Activated naive CD4-positive, alpha-beta T cell treated with anti-CD3 and anti-CD28 coated beads, Interleukin-2, amount 10 ng/mL, durations not matched to agents 7 days and 5 days (primary cell): ENCODE measurements at regions not wholly inside any gene's neighbourhood (a gene's known extent, or its start where the extent isn't known, plus 50 kb on each side); places are given as distances from the start of the nearest gene placed in this dataset.

Source experiments
- CTCF ChIA-PET: fragments of 350-600 bp; sonication (Branson Sonifier 250); formaldehyde crosslinking; loops from one replicate; lab custom pipeline; 2021; ENCODE audit warnings: antibody characterized with exemption; lab: Charles Lee
- DNase-seq: peaks from one replicate; pipeline ENCODE4 v3.0.0-alpha.2; 2020
- H3K27ac Mint-ChIP-seq: one replicate; pipeline ENCODE4 v1.8.0; 2021; ENCODE audit warnings: mild to moderate bottlenecking, moderate library complexity, mixed read lengths
- H3K27me3 Mint-ChIP-seq: one replicate; pipeline ENCODE4 v1.8.0; 2021; ENCODE audit warnings: mild to moderate bottlenecking, mixed read lengths
- H3K36me3 Mint-ChIP-seq: one replicate; pipeline ENCODE4 v1.8.0; 2021; ENCODE audit warnings: mixed read lengths
- H3K4me1 Mint-ChIP-seq: one replicate; pipeline ENCODE4 v1.8.0; 2021; ENCODE audit warnings: mixed read lengths
- H3K4me3 Mint-ChIP-seq: one replicate; pipeline ENCODE4 v1.8.0; 2021; ENCODE audit warnings: mild to moderate bottlenecking, moderate library complexity, mixed read lengths
- H3K9me3 Mint-ChIP-seq: one replicate; pipeline ENCODE4 v1.8.0; 2021; ENCODE audit warnings: mixed read lengths

DNA sequence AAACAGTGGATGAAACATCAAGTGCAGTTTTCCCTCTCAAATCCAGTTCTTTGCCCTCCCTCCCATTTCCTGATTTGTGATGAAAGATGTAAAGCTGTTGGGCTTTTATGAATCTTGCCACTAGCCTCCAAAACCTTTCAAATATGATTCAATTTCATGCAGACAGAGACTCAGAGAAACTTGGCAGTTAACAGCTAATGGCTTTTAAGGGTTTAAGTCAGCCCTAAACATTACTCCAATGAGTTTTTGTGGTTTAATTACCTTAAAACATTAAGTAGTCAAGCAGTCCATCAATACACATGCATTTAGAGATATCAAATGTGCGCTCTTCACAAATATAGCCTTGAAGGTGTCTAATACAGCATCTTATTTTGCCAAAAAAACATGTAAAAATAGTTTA is 1594.0 kb upstream of the GOT2 start:
- H3K4me3 Mint-ChIP-seq = no peak overlapping the region
- CTCF ChIA-PET = no interaction called here
- no peaks in the 10 kb centered on the region for H3K4me1 Mint-ChIP-seq
- H3K9me3 Mint-ChIP-seq = peaks cover 12% of the 10 kb centered on the region
- DNase-seq = no peak
- H3K36me3 Mint-ChIP-seq = no peaks in the 10 kb centered on the region
- no peak overlapping the region for H3K27ac Mint-ChIP-seq
- H3K27me3 Mint-ChIP-seq = no peaks in the 10 kb centered on the region

DNA sequence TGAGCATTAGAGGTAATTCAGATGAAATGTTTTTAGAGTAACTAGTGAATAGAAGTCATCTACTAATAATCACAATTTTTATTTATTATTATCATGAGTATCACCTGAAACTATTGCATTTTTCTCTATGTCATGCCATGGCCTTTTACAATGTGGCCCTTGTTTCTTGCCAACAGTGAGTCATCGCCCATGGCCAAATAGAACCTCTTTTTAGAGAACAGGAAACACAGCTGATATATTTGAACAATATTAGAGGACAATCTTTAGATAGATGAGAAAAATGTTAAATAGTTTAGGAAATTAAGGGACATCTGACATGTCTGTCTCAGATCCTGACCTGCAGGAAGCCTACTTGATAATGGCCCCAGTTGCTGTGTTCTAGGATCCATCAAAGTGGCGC is 1584.4 kb upstream of the GOT2 start:
- peaks cover 2% of the 10 kb centered on the region for H3K9me3 Mint-ChIP-seq
- H3K27me3 Mint-ChIP-seq = no peaks in the 10 kb centered on the region
- CTCF ChIA-PET = no interaction called here

DNA sequence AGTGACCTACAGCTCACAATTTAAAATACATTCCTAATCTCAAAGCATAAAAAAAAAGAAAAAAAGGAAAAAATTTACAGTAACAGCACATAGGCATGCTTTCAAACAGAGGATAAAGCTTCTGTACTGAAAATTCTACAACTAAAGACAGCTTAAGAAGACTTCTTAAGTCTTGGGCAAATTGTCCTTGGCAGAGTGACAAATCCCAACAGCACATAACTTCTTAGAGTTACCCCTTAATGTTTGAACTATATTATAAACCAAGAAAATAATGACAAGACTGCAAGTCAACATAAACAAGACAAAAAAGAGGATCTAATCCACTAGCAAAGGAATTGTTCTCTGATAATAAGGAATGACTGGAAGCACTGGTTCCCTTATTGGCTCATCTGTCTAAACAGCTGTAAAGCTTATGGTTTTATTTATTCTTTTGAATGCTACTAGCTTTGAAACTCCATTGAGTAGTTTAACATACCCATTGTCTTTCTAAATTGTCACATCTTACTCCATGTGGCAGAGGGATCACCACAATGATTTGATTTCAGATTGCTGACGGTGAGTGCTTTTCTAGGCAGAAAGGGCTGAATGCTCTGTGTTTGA is 1576.8 kb upstream of the GOT2 start:
- Mint-ChIP-seq H3K27me3 (no peaks in the 10 kb centered on the region), H3K9me3 (no peaks in the 10 kb centered on the region), H3K4me1 (no peaks in the 10 kb centered on the region), H3K27ac (no peak overlapping the region), H3K4me3 (no peak overlapping the region), H3K36me3 (no peaks in the 10 kb centered on the region)
- CTCF ChIA-PET = no interaction called here
- no peak for DNase-seq

More for the DNA sequence above, 1584.4 kb upstream of the GOT2 start:
- Mint-ChIP-seq H3K36me3 (no peaks in the 10 kb centered on the region), H3K4me3 (no peak overlapping the region), H3K4me1 (no peaks in the 10 kb centered on the region), H3K27ac (no peak overlapping the region)
- no peak for DNase-seq

DNA sequence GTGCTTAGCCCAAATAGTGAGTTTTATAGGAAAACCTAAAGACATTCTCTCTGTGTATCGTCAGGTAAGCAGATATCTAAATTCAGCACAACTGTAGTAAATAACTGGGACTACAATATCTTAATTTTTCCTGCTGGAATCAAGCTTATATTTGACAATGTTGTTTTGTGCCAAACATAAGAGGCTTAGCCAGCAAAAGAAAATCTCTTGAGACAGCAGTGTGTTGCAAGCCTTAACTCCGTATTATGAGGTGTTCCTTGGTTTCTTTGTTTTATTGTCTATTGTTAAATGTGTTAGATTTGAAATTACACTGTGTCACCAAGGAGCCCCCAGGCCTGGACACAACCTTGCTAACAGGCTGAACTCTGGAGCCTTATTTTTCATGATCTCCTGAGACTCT is 1570.6 kb upstream of the GOT2 start:
- Mint-ChIP-seq H3K36me3 (no peaks in the 10 kb centered on the region), H3K27ac (no peak overlapping the region), H3K27me3 (no peaks in the 10 kb centered on the region), H3K9me3 (peaks cover 10% of the 10 kb centered on the region), H3K4me1 (no peaks in the 10 kb centered on the region), H3K4me3 (no peak overlapping the region)
- DNase-seq = no peak
- CTCF ChIA-PET = no interaction called here

DNA sequence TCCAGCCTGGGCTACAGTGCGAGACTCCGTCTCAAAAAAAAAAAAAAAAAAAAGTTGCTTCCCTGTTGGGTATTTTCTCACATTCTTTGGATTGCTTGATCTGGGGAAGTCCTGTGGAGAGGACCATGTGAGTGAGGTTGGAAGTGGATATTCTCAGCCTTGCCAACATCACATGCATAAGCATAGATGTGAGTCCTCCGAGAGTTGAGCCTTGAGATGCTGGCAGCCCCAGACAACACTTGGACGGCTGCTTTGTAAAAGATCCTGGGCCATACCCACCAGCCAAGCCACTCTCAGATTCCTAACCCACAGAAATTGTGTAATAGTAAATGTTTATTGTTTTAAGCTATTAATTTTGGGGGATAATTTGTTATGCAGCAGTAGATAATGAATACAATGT is 1570.0 kb upstream of the GOT2 start:
- no peaks in the 10 kb centered on the region for H3K36me3 Mint-ChIP-seq
- H3K9me3 Mint-ChIP-seq = peaks cover 10% of the 10 kb centered on the region
- H3K27me3 Mint-ChIP-seq = no peaks in the 10 kb centered on the region

DNA sequence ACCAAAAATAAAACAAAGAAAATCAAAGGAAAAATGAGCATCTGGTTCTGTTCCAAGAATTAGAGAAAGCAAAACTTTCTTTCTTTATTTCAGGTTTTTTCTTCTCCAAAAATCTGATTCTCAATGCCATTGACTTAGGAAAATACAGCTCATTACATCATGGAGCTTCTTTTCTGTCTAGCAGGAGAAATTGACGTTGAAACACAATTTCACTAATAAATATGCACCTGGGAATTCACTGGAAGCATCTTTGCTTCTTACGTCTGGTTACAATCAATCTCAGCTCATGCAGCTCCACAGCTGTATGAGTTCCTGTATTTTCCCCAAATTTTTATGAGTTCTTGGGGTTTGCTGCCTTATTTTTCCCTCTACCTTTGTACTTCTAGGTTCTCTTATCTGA is 1568.6 kb upstream of the GOT2 start:
- Mint-ChIP-seq H3K4me1 (no peaks in the 10 kb centered on the region), H3K27ac (no peak overlapping the region), H3K27me3 (no peaks in the 10 kb centered on the region), H3K9me3 (peaks cover 10% of the 10 kb centered on the region), H3K36me3 (no peaks in the 10 kb centered on the region), H3K4me3 (no peak overlapping the region)
- CTCF ChIA-PET = no interaction called here
- DNase-seq = no peak

More for the DNA sequence above, 1570.0 kb upstream of the GOT2 start:
- Mint-ChIP-seq H3K4me1 (no peaks in the 10 kb centered on the region), H3K4me3 (no peak overlapping the region), H3K27ac (no peak overlapping the region)
- DNase-seq = no peak
- CTCF ChIA-PET = no interaction called here

DNA sequence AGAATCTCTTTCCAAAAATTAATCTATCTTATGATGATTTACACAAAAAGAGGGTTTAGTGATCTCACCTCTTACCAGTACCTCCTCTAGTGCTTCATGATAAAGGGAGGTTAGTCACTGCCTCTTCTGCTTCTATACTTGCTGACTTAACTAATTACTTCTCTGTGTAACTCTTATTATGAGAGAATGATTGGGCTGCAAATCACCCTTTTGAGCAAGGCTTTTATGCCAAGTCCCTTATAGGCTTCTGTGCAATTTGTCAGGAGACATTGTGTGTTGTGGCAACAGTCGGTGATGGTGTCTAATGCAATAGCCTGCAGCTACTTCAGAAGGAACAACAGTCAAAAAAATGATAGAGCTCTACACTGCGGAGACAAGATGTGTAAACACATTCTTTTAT is 1568.1 kb upstream of the GOT2 start:
- DNase-seq = no peak
- Mint-ChIP-seq H3K27me3 (no peaks in the 10 kb centered on the region), H3K9me3 (peaks cover 14% of the 10 kb centered on the region), H3K36me3 (no peaks in the 10 kb centered on the region), H3K4me3 (no peak overlapping the region), H3K4me1 (no peaks in the 10 kb centered on the region), H3K27ac (no peak overlapping the region)
- CTCF ChIA-PET = no interaction called here

DNA sequence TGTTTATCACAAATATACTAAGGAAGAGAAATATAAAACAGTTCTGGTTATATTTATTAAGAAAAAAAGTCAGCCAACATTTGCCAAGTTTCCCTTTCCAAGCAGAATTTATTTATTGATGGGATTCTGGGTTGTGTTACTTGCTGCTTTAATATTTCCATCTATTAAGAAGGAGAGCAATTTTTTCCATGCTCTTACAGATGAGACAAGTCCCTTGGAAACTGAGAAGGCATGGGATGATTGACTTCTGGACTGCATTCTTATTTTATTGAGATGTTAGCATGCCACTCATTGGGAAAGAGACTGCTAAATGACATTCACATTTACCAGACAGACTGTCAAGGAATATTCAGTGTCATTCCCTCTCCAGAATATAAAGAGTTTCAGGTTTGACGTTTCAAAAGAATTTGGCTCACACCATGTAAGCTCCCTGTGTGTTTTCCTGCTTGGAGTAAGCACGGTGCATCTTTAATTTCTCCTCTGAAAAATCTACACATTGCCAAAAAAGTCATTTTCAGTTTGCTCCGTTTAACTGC is 1565.2 kb upstream of the GOT2 start:
- H3K27ac Mint-ChIP-seq = no peak overlapping the region
- H3K4me1 Mint-ChIP-seq = no peaks in the 10 kb centered on the region
- no peak overlapping the region for H3K4me3 Mint-ChIP-seq
- no peaks in the 10 kb centered on the region for H3K27me3 Mint-ChIP-seq
- DNase-seq = no peak
- CTCF ChIA-PET = no interaction called here
- H3K36me3 Mint-ChIP-seq = no peaks in the 10 kb centered on the region
- H3K9me3 Mint-ChIP-seq = peaks cover 13% of the 10 kb centered on the region

DNA sequence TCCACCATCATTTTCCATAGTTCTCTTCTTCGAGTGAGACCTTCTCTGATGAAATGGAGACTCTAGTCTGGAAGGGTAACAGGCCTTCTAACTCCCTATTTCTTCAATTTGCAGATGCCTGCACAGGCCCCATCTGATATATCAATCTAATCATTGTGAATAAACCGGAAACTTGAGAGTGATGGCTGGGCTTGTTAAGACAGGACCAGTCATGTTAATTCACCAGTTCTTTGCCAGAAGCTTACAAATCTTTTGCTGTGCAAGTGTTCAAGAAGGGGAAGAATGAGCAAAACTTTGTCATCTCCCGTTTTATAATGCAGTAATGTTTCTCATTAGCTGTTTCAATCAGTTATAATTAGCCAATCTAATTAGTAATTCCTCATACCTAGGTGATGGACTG is 1561.3 kb upstream of the GOT2 start:
- no peak for DNase-seq
- no peak overlapping the region for H3K4me3 Mint-ChIP-seq
- H3K9me3 Mint-ChIP-seq = peaks cover 11% of the 10 kb centered on the region
- H3K27me3 Mint-ChIP-seq = no peaks in the 10 kb centered on the region
- H3K4me1 Mint-ChIP-seq = no peaks in the 10 kb centered on the region
- CTCF ChIA-PET = no interaction called here
- H3K36me3 Mint-ChIP-seq = no peaks in the 10 kb centered on the region
- no peak overlapping the region for H3K27ac Mint-ChIP-seq

DNA sequence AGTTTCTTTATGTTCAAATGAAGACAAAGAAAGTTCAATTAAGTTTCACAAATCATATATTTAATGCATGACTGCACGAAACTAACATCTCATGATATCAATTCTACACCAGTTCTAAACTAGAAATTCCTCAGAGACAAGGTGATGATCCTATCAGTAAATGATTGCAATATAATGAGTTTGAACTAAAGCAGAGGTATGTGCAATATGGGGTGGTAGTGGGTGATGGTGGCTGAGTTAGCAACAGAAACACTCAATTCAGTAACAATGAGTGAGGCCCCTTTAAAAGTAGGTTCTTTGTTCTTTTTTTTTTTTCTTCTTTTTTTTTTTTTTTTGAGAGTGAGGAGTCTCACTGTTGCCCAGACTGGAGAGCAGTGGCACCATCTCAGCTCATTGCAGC is 1551.7 kb upstream of the GOT2 start:
- no peak overlapping the region for H3K27ac Mint-ChIP-seq
- no peak overlapping the region for H3K4me3 Mint-ChIP-seq
- no peaks in the 10 kb centered on the region for H3K4me1 Mint-ChIP-seq
- CTCF ChIA-PET = no interaction called here
- H3K36me3 Mint-ChIP-seq = no peaks in the 10 kb centered on the region
- H3K27me3 Mint-ChIP-seq = no peaks in the 10 kb centered on the region
- peaks cover 3% of the 10 kb centered on the region for H3K9me3 Mint-ChIP-seq
- no peak for DNase-seq

DNA sequence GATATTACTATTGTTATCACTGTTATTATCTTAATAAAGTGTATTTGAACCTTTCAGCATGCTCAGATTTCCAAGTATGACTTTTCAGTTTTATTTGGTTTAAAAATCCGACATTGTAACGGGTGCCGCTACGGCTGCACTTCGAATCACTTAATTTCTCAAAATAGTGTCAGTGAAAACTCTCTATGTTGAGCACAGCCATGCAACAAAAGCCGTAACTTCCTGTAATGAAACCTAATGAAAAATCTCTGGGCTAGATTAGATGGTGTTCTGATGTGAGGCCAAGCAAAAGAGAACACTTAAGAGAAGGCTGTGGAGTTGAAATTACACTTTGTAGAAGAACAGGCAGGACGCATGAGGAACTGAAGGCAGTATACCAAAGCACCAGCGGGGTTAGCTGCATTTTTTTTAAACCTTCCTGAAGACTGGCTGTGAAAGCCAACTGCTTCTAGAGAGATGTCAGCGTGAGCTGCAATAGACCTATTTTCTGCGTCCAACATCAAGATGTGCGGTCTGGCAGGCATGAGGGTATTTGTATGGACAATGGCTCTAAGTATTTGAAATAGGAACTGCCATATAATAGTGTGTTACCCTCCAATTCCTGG is 1545.0 kb upstream of the GOT2 start:
- no peak overlapping the region for H3K4me3 Mint-ChIP-seq
- no peaks in the 10 kb centered on the region for H3K27me3 Mint-ChIP-seq
- H3K4me1 Mint-ChIP-seq = no peaks in the 10 kb centered on the region
- CTCF ChIA-PET = interaction anchor here (0.6 kb wide), 1 partner anchor 1767 kb away, joined by 3 read pairs; no protein-coding TSS in a partner anchor
- peaks cover 13% of the 10 kb centered on the region for H3K9me3 Mint-ChIP-seq
- no peaks in the 10 kb centered on the region for H3K36me3 Mint-ChIP-seq
- DNase-seq = no peak
- no peak overlapping the region for H3K27ac Mint-ChIP-seq

DNA sequence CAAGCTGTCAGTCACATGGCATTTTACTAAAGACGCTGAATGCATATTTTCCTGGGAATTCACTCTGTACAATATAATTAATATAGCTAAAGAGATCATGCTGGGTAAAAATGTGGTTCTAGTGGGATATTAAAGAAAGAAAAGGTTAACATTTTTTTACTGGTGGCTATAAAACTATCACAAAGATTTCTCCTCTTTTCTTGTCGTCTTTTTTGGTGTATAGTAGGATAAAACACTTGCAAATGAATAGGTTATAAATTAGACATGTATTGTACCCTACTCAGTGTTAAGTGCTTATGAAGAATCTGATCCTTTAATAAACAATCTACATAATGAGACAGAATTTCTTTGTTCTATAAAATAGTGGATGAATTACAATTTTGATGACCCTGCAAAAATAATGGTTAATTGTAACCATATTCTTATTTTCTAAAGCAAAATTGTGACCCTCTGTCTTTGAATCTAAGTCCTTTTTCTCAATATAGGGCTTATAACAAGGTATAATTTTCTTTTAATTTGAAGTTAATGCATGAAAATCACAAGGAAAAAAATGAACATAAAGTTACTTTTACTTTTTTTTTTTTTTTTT is 1540.4 kb upstream of the GOT2 start:
- CTCF ChIA-PET = no interaction called here
- no peak for DNase-seq
- H3K4me1 Mint-ChIP-seq = no peaks in the 10 kb centered on the region
- H3K36me3 Mint-ChIP-seq = no peaks in the 10 kb centered on the region
- peaks cover 16% of the 10 kb centered on the region for H3K9me3 Mint-ChIP-seq
- H3K27ac Mint-ChIP-seq = no peak overlapping the region
- H3K4me3 Mint-ChIP-seq = no peak overlapping the region
- H3K27me3 Mint-ChIP-seq = no peaks in the 10 kb centered on the region

DNA sequence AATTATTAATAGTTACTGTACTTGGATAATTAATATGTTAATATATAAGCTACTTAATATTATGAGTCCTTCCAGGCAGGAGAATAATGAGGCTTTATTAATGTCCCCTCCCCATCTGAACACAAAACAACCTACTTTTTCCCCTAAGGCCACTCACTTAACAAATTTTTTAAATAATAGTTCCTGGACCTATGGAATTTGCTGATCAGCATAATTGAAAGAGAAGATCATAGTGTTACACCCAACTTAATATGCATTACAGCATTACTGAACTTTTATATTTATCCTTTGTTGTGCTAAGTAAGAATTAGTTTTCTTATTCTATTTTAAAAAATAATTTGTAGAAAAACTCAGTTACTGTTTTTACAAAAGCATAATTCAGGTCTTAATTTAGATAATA is 1537.7 kb upstream of the GOT2 start:
- DNase-seq = no peak
- H3K4me1 Mint-ChIP-seq = no peaks in the 10 kb centered on the region
- CTCF ChIA-PET = no interaction called here
- H3K9me3 Mint-ChIP-seq = peaks cover 5% of the 10 kb centered on the region
- H3K4me3 Mint-ChIP-seq = no peak overlapping the region
- no peaks in the 10 kb centered on the region for H3K27me3 Mint-ChIP-seq
- no peak overlapping the region for H3K27ac Mint-ChIP-seq
- H3K36me3 Mint-ChIP-seq = no peaks in the 10 kb centered on the region

DNA sequence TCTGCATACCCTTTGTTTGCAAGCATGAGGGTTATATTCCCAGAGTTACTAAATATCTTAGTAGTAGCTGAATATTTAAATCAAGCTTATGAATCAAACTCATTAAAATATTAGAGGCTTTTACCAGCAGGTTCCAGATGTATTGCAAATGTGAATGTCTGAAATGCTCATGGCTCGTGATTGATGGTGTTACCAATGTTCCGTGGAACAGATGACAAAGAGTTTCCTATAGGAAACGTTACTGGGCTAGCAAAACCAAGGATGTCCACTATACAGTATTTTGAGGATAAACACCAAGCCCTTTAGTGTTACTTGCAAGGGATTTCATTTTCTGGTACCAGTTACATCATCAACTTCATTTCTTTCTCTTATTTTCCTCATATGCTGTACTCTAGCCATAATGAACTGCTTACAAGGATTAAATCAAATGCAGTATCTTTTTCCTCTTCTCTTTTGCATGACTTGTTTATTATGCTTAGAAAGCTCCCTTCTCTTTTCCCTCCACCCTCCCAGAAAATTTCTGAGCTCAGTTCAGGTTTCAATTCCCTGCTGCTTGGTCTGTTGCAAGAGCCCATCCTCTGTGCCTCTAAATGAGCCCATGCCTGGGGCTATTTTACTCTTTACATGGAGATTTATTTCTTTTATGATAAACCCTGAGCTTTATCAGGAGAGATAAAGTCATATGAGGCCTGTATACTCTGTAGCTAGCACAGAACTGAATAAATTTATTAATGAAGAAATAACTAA is 1537.1 kb upstream of the GOT2 start:
- CTCF ChIA-PET = no interaction called here
- Mint-ChIP-seq H3K9me3 (peaks cover 6% of the 10 kb centered on the region), H3K4me1 (no peaks in the 10 kb centered on the region), H3K27ac (no peak overlapping the region), H3K27me3 (no peaks in the 10 kb centered on the region), H3K36me3 (no peaks in the 10 kb centered on the region), H3K4me3 (no peak overlapping the region)
- no peak for DNase-seq
